K562 (cell line): ENCODE measurements at regions not wholly inside any gene's neighbourhood (a gene's known extent, or its start where the extent isn't known, plus 50 kb on each side); places are given as distances from the start of the nearest gene placed in this dataset.

Source experiments
- ARID2 ChIP-seq: fragments of 450-650 bp; IDR thresholded peaks from 2 replicates; pipeline ENCODE4 v1.6.1; 2017; ENCODE audit warnings: antibody characterized with exemption, mild to moderate bottlenecking
- CEBPZ ChIP-seq: fragments of 150-350 bp; IDR thresholded peaks from 2 replicates; pipeline ENCODE4 v1.6.1; 2014; ENCODE audit warnings: low read depth, mild to moderate bottlenecking, low read length, borderline replicate concordance
- DACH1 ChIP-seq: fragments of 450-650 bp; IDR thresholded peaks from 2 replicates; pipeline ENCODE4 v1.6.1; 2018; ENCODE audit not compliant: partially characterized antibody
- FOXP1 ChIP-seq: sonication (generic); formaldehyde crosslinking; IDR thresholded peaks from 2 replicates; pipeline ENCODE4 v1.8.0; 2022; ENCODE audit warnings: mild to moderate bottlenecking, missing genetic modification reagents
- GTF2A2 ChIP-seq: IDR thresholded peaks from 2 replicates; pipeline ENCODE4 v1.6.1; 2016; ENCODE audit warnings: mild to moderate bottlenecking, missing genetic modification characterization, missing compliant biosample characterization
- HNRNPH1 ChIP-seq: fragments of 200-400 bp; formaldehyde crosslinking; optimal IDR thresholded peaks from 2 replicates; pipeline ENCODE3; 2017; ENCODE audit warnings: low read depth, mild to moderate bottlenecking, low read length, moderate library complexity
- ID3 ChIP-seq, 2 experiments: fragments of 250-450 bp in 1 of 2; fragments of 450-650 bp in 1 of 2; sonication (Bioruptor Pico) in 1 of 2; IDR thresholded peaks; 2 replicates each; pipeline versions ENCODE4 v1.6.1 to v1.8.0; 2016 to 2021; ENCODE audit warnings: mild to moderate bottlenecking in 2 of 2, moderate library complexity in 2 of 2, missing compliant biosample characterization in 1 of 2, missing genetic modification characterization in 1 of 2
- MBD1 ChIP-seq: fragments of 250-450 bp; sonication (Bioruptor Pico); IDR thresholded peaks from 2 replicates; pipeline ENCODE4 v1.8.0; 2022; ENCODE audit warnings: inconsistent platforms
- MCM2 ChIP-seq: fragments of 450-650 bp; IDR thresholded peaks from 2 replicates; pipeline ENCODE4 v1.6.1; 2017; ENCODE audit warnings: low read depth, mild to moderate bottlenecking
- NFIX ChIP-seq: fragments of 250-450 bp; sonication (Bioruptor Pico); IDR thresholded peaks from 2 replicates; pipeline ENCODE4 v1.4.0; 2020; ENCODE audit warnings: low read depth, mild to moderate bottlenecking, moderate library complexity
- OTX1 ChIP-seq: fragments of 450-650 bp; formaldehyde crosslinking; IDR thresholded peaks from 2 replicates; pipeline ENCODE4 v1.4.0; 2022; ENCODE audit warnings: mild to moderate bottlenecking
- RAD51 ChIP-seq: fragments of 450-650 bp; IDR thresholded peaks from 2 replicates; pipeline ENCODE4 v1.7.1; 2016; ENCODE audit warnings: low read depth, mild to moderate bottlenecking, borderline replicate concordance
- SAFB2 ChIP-seq: fragments of 200-400 bp; formaldehyde crosslinking; IDR thresholded peaks from 2 replicates; pipeline ENCODE4 v1.6.1; 2018; ENCODE audit warnings: borderline replicate concordance, low read length, low read depth, moderate library complexity; ENCODE audit not compliant: severe bottlenecking
- SETDB1 ChIP-seq: IDR thresholded peaks from one replicate; pipeline ENCODE4 v1.6.1; 2012; ENCODE audit warnings: low read length, control low read depth, inconsistent platforms
- SMAD3 ChIP-seq: fragments of 450-650 bp; formaldehyde crosslinking; conservative IDR thresholded peaks from 2 replicates; pipeline ENCODE4 v1.4.0; 2020; ENCODE audit warnings: mild to moderate bottlenecking
- THAP7 ChIP-seq: fragments of 250-450 bp; sonication (Bioruptor Pico); IDR thresholded peaks from 2 replicates; pipeline ENCODE4 v1.5.0; 2021
- TSHZ1 ChIP-seq: fragments of 250-450 bp; sonication (Bioruptor Pico); IDR thresholded peaks from 2 replicates; pipeline ENCODE4 v1.4.0; 2020; ENCODE audit warnings: mild to moderate bottlenecking, moderate library complexity
- ZNF311 ChIP-seq: fragments of 250-450 bp; sonication (Bioruptor Pico); IDR thresholded peaks from 2 replicates; pipeline ENCODE4 v1.4.0; 2020; ENCODE audit warnings: mild to moderate bottlenecking, moderate library complexity
- ZNF561 ChIP-seq: fragments of 450-650 bp; formaldehyde crosslinking; conservative IDR thresholded peaks from 2 replicates; pipeline ENCODE4 v1.4.0; 2020; ENCODE audit warnings: mild to moderate bottlenecking, moderate library complexity

GRCh38 chr2:11967946-11968465 is 221.6 kb downstream of the LPIN1 start (continued):
- TF ChIP-seq MCM2 (no peak), ARID2 (no peak), THAP7 (no peak), DACH1 (peak; percentile 64), HNRNPH1 (no peak), ZNF561 (CRISPR knock-in tag) (no peak), SAFB2 (no peak), CEBPZ (no peak), GTF2A2 (no peak), ZNF311 (CRISPR knock-in tag) (peak; percentile 86), SMAD3 (CRISPR knock-in tag) (peak; percentile 94), TSHZ1 (CRISPR knock-in tag) (no peak), OTX1 (CRISPR knock-in tag) (peak; percentile 91), RAD51 (peak; percentile 51; the same call in 1 of the 2 replicates), ID3 (CRISPR knock-in tag; IDR thresholded peaks at IDR 0.05) (no peak), ID3 (tag; IDR thresholded peaks at IDR 0.05) (peak; percentile 55; the same call in 1 of the 2 replicates), NFIX (CRISPR knock-in tag) (peak; percentile 53; the same call in 1 of the 2 replicates), FOXP1 (CRISPR knock-in tag) (no peak), MBD1 (no peak), SETDB1 (no peak)
